ENCODE measurements at regions not wholly inside any gene's neighbourhood (a gene's known extent, or its start where the extent isn't known, plus 50 kb on each side); places are given as distances from the start of the nearest gene placed in this dataset.

GRCh38 chr2:8168022-8168717 lies 513.7 kb upstream of the ID2 start (continued):
- TF ChIP-seq ZBTB33 (IDR thresholded peaks at IDR 0.05; ENCODE audit: extremely low read depth, insufficient replicate concordance, low read length), result no peak
- no peak for TF ChIP-seq CBX3 (IDR thresholded peaks at IDR 0.05; ENCODE audit: low read depth)

- RAD21 ChIA-PET (ENCODE audit: low non-redundant PET in 1 of 2, low total read pairs in 2 of 2, uncharacterized antibody in 2 of 2, unreplicated experiment in 2 of 2), result no interaction called here
- Histone ChIP-seq H4K20me1 (ENCODE audit: insufficient read depth) (no peaks in the 10 kb centered on the region), H3K4me1 (ENCODE audit: control insufficient read depth in 1 of 2, insufficient read depth in 2 of 2, low read length in 2 of 2) (no peaks in the 10 kb centered on the region), H3K27me3 (ENCODE audit: insufficient read depth, low read length) (no peaks in the 10 kb centered on the region), H3K79me2 (ENCODE audit: insufficient read depth, low read length) (no peaks in the 10 kb centered on the region), H3K9me2 (ENCODE audit: insufficient read depth) (no peaks in the 10 kb centered on the region), H2AFZ (ENCODE audit: low read depth, low read length, poor library complexity, severe bottlenecking) (no peak overlapping the region), H3K9ac (ENCODE audit: low read length) (no peak overlapping the region), H3K36me3 (ENCODE audit: control insufficient read depth in 1 of 2, insufficient read depth in 2 of 2, low read length in 2 of 2) (no peaks in the 10 kb centered on the region), H3K9me3 (ENCODE audit: control insufficient read depth in 1 of 2, insufficient read depth in 1 of 2, low read depth in 1 of 2, low read length in 2 of 2) (no peaks in the 10 kb centered on the region), H3K4me2 (ENCODE audit: low read length) (no peak overlapping the region), H3K27ac (ENCODE audit: low read depth, low read length) (no peak overlapping the region), H3K4me3 (replicated peaks in 1 of 2; ENCODE audit: low read depth in 1 of 2, low read length in 2 of 2) (no peak overlapping the region)
- no TSS peak for BruUV-seq (replicated peaks)
- intact Hi-C loops (cut with micrococcal nuclease), result no loop called here
- POLR2A ChIA-PET, result no interaction called here
- CTCF ChIA-PET, result no interaction called here
- DNase-seq (ENCODE audit: low read depth, low spot score), result no peak
- no peak for ATAC-seq
- TF ChIP-seq REST (IDR thresholded peaks at IDR 0.05; ENCODE audit: low read depth) (no peak), SRF (IDR thresholded peaks at IDR 0.05; ENCODE audit: low read depth) (no peak), ZFX (IDR thresholded peaks at IDR 0.05) (no peak)
Observed at GRCh38 chr2:8168876-8169424, 512.9 kb upstream of the ID2 start.
